SK-N-SH (cell line): ENCODE measurements at regions not wholly inside any gene's neighbourhood (a gene's known extent, or its start where the extent isn't known, plus 50 kb on each side); places are given as distances from the start of the nearest gene placed in this dataset.

ENCODE experiments used
- CTCF ChIA-PET: fragments of 300-600, 350-600 bp; formaldehyde crosslinking; extraction: SDS; loops from one replicate; lab custom pipeline; 2021; lab: Yijun Ruan, JAX
- POLR2A ChIA-PET: fragments of 350-600 bp; sonication (Branson Sonifier 250); formaldehyde crosslinking; extraction: SDS; loops from one replicate; lab custom pipeline; 2020; ENCODE audit warnings: antibody characterized with exemption, inconsistent platforms; lab: Yijun Ruan, JAX
- DNase-seq: peaks from one replicate; pipeline ENCODE4 v3.0.0; 2012
- H2AFZ ChIP-seq: fragments of 200-600 bp; sonication (generic); 2 replicates; pipeline ENCODE4 v1.8.1; 2016; ENCODE audit warnings: antibody characterized with exemption, mild to moderate bottlenecking, low read depth
- H3F3A ChIP-seq: fragments of 200-600 bp; sonication (generic); replicated peaks from 2 replicates; pipeline ENCODE3; 2016; ENCODE audit warnings: antibody characterized with exemption, mild to moderate bottlenecking; ENCODE audit not compliant: insufficient read depth
- H3K27ac ChIP-seq, 2 experiments: fragments of 200-500 bp in 1 of 2; fragments of 200-600 bp in 1 of 2; sonication (Bioruptor generic) in 1 of 2; sonication (generic), shearing (Covaris generic) in 1 of 2; 2 replicates each; pipeline versions ENCODE4 v1.5.1 to v1.6.1; 2014 to 2016; ENCODE audit warnings: low read depth in 2 of 2, inconsistent platforms in 1 of 2, low read length in 1 of 2, mild to moderate bottlenecking in 1 of 2, mixed read lengths in 1 of 2
- H3K27me3 ChIP-seq: fragments of 200-600 bp; sonication (generic), shearing (Covaris generic); 2 replicates; pipeline ENCODE4 v1.6.1; 2016; ENCODE audit warnings: mixed run types; ENCODE audit not compliant: insufficient read depth
- H3K36me3 ChIP-seq, 2 experiments: fragments of 200-500 bp in 1 of 2; fragments of 200-600 bp in 1 of 2; sonication (Bioruptor generic) in 1 of 2; sonication (generic) in 1 of 2; replicated peaks in 1 of 2; 2 replicates each; pipeline versions ENCODE3 to v1.5.1; 2014 to 2016; ENCODE audit warnings: low read length in 1 of 2, mild to moderate bottlenecking in 1 of 2; ENCODE audit not compliant: insufficient read depth in 2 of 2, control insufficient read depth in 1 of 2
- H3K4me1 ChIP-seq, 2 experiments: fragments of 200-500 bp in 1 of 2; fragments of 200-600 bp in 1 of 2; sonication (Bioruptor generic) in 1 of 2; sonication (generic), shearing (Covaris generic) in 1 of 2; 2 replicates each; pipeline versions ENCODE4 v1.5.1 to v1.6.1; 2014 to 2016; ENCODE audit warnings: low read depth in 1 of 2, low read length in 1 of 2, mixed run types in 1 of 2; ENCODE audit not compliant: insufficient read depth in 2 of 2, control insufficient read depth in 1 of 2
- H3K4me2 ChIP-seq: fragments of 200-600 bp; sonication (generic), shearing (Covaris generic); 2 replicates; pipeline ENCODE4 v1.6.1; 2017; ENCODE audit warnings: mixed run types
- H3K4me3 ChIP-seq, 2 experiments: fragments of 200-500 bp in 1 of 2; fragments of 200-600 bp in 1 of 2; sonication (Bioruptor generic) in 1 of 2; sonication (generic), shearing (Covaris generic) in 1 of 2; 2 replicates each; pipeline versions ENCODE4 v1.5.1 to v1.8.1; 2014 to 2016; ENCODE audit warnings: low read depth in 2 of 2, inconsistent platforms in 1 of 2, low read length in 1 of 2, mild to moderate bottlenecking in 1 of 2, mixed read lengths in 1 of 2, moderate library complexity in 1 of 2
- H3K79me2 ChIP-seq: fragments of 200-600 bp; sonication (generic); 2 replicates; pipeline ENCODE4 v1.8.1; 2017; ENCODE audit warnings: mild to moderate bottlenecking; ENCODE audit not compliant: insufficient read depth
- H3K9ac ChIP-seq: fragments of 200-600 bp; sonication (generic); 2 replicates; pipeline ENCODE4 v1.6.1; 2017; ENCODE audit warnings: mixed run types
- H3K9me2 ChIP-seq: fragments of 200-600 bp; sonication (generic); 2 replicates; pipeline ENCODE4 v1.6.1; 2017; ENCODE audit warnings: mixed run types
- H3K9me3 ChIP-seq: fragments of 200-600 bp; sonication (generic); 2 replicates; pipeline ENCODE4 v1.6.1; 2017; ENCODE audit warnings: mixed run types, mild to moderate bottlenecking, moderate library complexity
- H4K20me1 ChIP-seq: fragments of 200-600 bp; sonication (generic); 2 replicates; pipeline ENCODE4 v1.6.1; 2017; ENCODE audit warnings: mild to moderate bottlenecking, mixed run types; ENCODE audit not compliant: insufficient read depth
- CHD2 ChIP-seq: fragments of 150-350 bp; IDR thresholded peaks from 2 replicates; pipeline ENCODE4 v1.6.1; 2018; ENCODE audit warnings: low read length; ENCODE audit not compliant: partially characterized antibody
- ELF1 ChIP-seq: IDR thresholded peaks from 2 replicates; pipeline ENCODE4 v1.4.0; 2012
- EZH2phosphoT487 ChIP-seq: fragments of 200-600 bp; sonication (generic); IDR thresholded peaks from 2 replicates; pipeline ENCODE4 v1.6.1; 2017; ENCODE audit warnings: low read depth, mixed run types, mild to moderate bottlenecking, antibody characterized with exemption, moderate library complexity, borderline replicate concordance
- GABPA ChIP-seq: IDR thresholded peaks from 2 replicates; pipeline ENCODE4 v1.4.0; 2012; ENCODE audit warnings: low read depth, mild to moderate bottlenecking
- GATA2 ChIP-seq: sonication (generic); formaldehyde crosslinking; IDR thresholded peaks from 2 replicates; pipeline ENCODE4 v1.5.0; 2020; ENCODE audit warnings: mild to moderate bottlenecking, missing genetic modification reagents
- JUND ChIP-seq: IDR thresholded peaks from 2 replicates; pipeline ENCODE4 v1.4.0; 2012
- MEF2A ChIP-seq: IDR thresholded peaks from 2 replicates; pipeline ENCODE4 v1.4.0; 2012; ENCODE audit warnings: low read depth, borderline replicate concordance
- NFIC ChIP-seq: IDR thresholded peaks from 2 replicates; pipeline ENCODE4 v1.4.0; 2012; ENCODE audit warnings: borderline replicate concordance
- RAD21 ChIP-seq: IDR thresholded peaks from 2 replicates; pipeline ENCODE4 v1.6.1; 2012; ENCODE audit warnings: mild to moderate bottlenecking, low read length
- SIN3A ChIP-seq: IDR thresholded peaks from 2 replicates; pipeline ENCODE4 v1.6.1; 2012; ENCODE audit warnings: low read depth, mild to moderate bottlenecking, low read length, moderate library complexity, borderline replicate concordance
- TAF1 ChIP-seq: IDR thresholded peaks from 2 replicates; pipeline ENCODE4 v1.6.1; 2012; ENCODE audit warnings: low read depth, mild to moderate bottlenecking, low read length, moderate library complexity, borderline replicate concordance
- TCF12 ChIP-seq: IDR thresholded peaks from 2 replicates; pipeline ENCODE4 v1.4.0; 2012
- WGBS: methylation state at CpG from one replicate; pipeline ENCODE4 v1.1.6; 2017; ENCODE audit warnings: low lambda C conversion rate; 5-methylcytosine and 5-hydroxymethylcytosine counted together
- TF ChIP-seq, protein P1 (sequence below): IDR thresholded peaks from 2 replicates; pipeline ENCODE4 v1.6.1; 2012; ENCODE audit warnings: mild to moderate bottlenecking, low read depth, low read length, moderate library complexity
- TF ChIP-seq, protein P2 (sequence below): IDR thresholded peaks from 2 replicates; pipeline ENCODE4 v1.4.0; 2012; ENCODE audit warnings: low read depth, borderline replicate concordance

DNA sequence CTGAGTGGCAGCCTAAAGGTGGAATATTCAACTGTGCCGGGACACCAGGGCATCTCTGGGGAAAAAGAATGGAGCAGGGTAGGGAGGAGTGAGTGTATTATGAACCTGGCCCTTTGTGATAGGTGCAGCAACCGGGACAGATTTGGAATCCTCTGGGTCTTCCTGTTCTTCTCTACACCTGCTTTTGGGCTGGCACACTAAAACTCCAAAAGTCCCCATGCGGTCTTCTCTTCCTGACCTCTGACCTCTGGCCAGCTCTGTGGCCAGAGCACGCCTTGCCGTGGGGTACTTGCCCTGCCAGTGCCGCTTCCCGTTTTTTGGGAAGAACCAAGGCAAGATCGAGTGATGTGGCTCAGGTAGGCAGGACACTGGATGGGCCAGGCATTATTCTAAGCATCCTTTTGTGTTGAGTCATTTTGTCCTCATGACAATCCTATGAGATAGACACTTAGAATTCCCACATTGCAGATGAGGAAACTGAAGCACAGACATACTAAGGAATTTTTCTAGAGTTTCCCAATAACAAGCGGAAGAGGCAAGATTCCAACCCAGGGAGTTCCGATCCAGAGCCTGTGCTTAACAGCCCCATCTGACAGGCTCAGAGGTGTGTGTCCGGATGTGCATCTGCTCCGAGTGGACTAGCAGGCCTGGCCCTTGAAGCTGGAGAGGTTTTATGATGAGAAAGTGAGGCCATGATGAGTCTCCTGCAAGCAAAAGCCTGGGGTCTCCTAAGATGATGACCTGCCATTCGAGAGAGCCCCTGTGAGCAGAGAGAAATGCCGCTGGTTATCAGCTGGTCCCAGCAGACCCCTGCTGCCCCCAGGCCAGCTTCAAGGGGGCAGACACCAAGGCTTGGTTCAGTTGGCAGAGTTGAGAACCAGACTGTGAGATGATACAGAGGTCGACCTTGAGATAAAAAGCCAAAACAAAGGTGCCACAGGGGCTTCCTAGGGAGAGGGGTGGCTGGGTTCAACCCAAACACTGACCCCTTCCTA is 67.9 kb upstream of the ESRRB start:
- DNase-seq, result no peak

DNA sequence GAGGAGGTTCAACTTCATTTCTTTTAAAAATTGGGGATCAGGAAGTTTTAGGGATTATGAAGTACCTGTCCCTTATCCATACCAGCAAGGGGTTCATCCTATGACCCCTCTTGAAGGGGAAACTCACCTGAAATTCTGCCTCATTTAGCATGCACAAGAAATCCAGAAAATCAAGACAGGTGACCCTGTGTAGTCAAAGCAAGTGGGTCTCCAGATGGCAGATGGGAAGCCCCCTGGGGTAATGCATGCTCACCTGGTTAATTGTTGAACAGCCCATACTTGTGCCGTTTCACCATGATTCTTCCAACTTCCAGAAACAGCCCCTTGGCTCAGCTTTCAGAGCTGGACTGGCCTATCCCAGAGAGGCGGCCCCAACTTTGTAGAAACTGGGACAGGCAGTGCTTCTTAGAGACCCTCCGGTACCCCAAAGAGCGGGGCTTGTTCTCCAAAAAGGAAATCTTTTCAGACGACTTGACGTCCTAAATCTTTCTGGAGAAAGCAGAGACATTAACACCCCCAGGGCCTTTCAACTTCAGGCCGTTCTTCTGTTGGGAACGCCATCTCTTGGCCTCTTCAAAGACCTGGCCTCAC is 66.3 kb upstream of the ESRRB start:
- no peaks in the 10 kb centered on the region for H3K9me3 ChIP-seq
- no peaks in the 10 kb centered on the region for H4K20me1 ChIP-seq
- H3K4me3 ChIP-seq, result no peak overlapping the region
- no peak overlapping the region for H3K4me2 ChIP-seq
- no peaks in the 10 kb centered on the region for H3K79me2 ChIP-seq
- H3K36me3 ChIP-seq, result no peaks in the 10 kb centered on the region
- ChIA-PET POLR2A (no interaction called here), CTCF (interaction anchor here (1.4 kb wide), 1 partner anchor 77 kb away, joined by 4 read pairs; no protein-coding TSS in a partner anchor)
- peaks cover 0 to 6% of the 10 kb centered on the region in 2 experiments; a peak in 3 of 4 replicates for H3K4me1 ChIP-seq
- WGBS, result 65% methylated on average over 8 of the region's 8 CpGs
- no peak overlapping the region for H3K27ac ChIP-seq
- H3K9me2 ChIP-seq, result no peaks in the 10 kb centered on the region
- no peaks in the 10 kb centered on the region; the same call in 1 of the 2 replicates for H3K27me3 ChIP-seq
- no peak overlapping the region for H2AFZ ChIP-seq
- TF ChIP-seq RAD21, result no peak
- TF ChIP-seq ELF1, result no peak
- TF ChIP-seq EZH2phosphoT487, result no peak
- no peak for TF ChIP-seq CHD2
- no peak for TF ChIP-seq NFIC
- no peak for DNase-seq
- H3F3A ChIP-seq, result no peaks in the 10 kb centered on the region
- H3K9ac ChIP-seq, result no peak overlapping the region

More for the DNA sequence above, 67.9 kb upstream of the ESRRB start:
- H3K9me3 ChIP-seq, result no peaks in the 10 kb centered on the region
- WGBS, result 57% methylated on average over 12 of the region's 15 CpGs
- H3K36me3 ChIP-seq, result no peaks in the 10 kb centered on the region
- no peaks in the 10 kb centered on the region for H3K27me3 ChIP-seq
- H3F3A ChIP-seq, result no peaks in the 10 kb centered on the region
- H3K27ac ChIP-seq, result no peak overlapping the region
- no peak overlapping the region for H3K4me3 ChIP-seq
- no peak overlapping the region for H3K4me2 ChIP-seq
- POLR2A ChIA-PET, result no interaction called here
- no peaks in the 10 kb centered on the region; a peak in 1 of 4 replicates for H3K4me1 ChIP-seq
- H3K9ac ChIP-seq, result no peak overlapping the region
- H3K9me2 ChIP-seq, result no peaks in the 10 kb centered on the region
- CTCF ChIA-PET, result interaction anchor here (0.7 to 1.0 kb wide), 3 partner anchors 18 to 44 kb away, joined by 3 read pairs; no protein-coding TSS in a partner anchor
- H3K79me2 ChIP-seq, result no peaks in the 10 kb centered on the region
- no peaks in the 10 kb centered on the region for H4K20me1 ChIP-seq
- TF ChIP-seq SIN3A, result no peak
- TF ChIP-seq JUND, result no peak
- TF ChIP-seq NFIC, result no peak
- TF ChIP-seq, protein P1, sequence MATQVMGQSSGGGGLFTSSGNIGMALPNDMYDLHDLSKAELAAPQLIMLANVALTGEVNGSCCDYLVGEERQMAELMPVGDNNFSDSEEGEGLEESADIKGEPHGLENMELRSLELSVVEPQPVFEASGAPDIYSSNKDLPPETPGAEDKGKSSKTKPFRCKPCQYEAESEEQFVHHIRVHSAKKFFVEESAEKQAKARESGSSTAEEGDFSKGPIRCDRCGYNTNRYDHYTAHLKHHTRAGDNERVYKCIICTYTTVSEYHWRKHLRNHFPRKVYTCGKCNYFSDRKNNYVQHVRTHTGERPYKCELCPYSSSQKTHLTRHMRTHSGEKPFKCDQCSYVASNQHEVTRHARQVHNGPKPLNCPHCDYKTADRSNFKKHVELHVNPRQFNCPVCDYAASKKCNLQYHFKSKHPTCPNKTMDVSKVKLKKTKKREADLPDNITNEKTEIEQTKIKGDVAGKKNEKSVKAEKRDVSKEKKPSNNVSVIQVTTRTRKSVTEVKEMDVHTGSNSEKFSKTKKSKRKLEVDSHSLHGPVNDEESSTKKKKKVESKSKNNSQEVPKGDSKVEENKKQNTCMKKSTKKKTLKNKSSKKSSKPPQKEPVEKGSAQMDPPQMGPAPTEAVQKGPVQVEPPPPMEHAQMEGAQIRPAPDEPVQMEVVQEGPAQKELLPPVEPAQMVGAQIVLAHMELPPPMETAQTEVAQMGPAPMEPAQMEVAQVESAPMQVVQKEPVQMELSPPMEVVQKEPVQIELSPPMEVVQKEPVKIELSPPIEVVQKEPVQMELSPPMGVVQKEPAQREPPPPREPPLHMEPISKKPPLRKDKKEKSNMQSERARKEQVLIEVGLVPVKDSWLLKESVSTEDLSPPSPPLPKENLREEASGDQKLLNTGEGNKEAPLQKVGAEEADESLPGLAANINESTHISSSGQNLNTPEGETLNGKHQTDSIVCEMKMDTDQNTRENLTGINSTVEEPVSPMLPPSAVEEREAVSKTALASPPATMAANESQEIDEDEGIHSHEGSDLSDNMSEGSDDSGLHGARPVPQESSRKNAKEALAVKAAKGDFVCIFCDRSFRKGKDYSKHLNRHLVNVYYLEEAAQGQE, result no peak
- TF ChIP-seq GATA2, result no peak
- TF ChIP-seq, protein P2, sequence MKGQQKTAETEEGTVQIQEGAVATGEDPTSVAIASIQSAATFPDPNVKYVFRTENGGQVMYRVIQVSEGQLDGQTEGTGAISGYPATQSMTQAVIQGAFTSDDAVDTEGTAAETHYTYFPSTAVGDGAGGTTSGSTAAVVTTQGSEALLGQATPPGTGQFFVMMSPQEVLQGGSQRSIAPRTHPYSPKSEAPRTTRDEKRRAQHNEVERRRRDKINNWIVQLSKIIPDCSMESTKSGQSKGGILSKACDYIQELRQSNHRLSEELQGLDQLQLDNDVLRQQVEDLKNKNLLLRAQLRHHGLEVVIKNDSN, result no peak
- no peak for TF ChIP-seq TAF1
- TF ChIP-seq MEF2A, result no peak
- no peak for TF ChIP-seq EZH2phosphoT487
- no peak for TF ChIP-seq TCF12
- no peak for TF ChIP-seq GABPA
- TF ChIP-seq, all 33 proteins: peak for 0
- H2AFZ ChIP-seq, result no peak overlapping the region
